Thymus (tissue), 11 donors: ENCODE measurements at regions not wholly inside any gene's neighbourhood (a gene's known extent, or its start where the extent isn't known, plus 50 kb on each side); places are given as distances from the start of the nearest gene placed in this dataset.

Experiments used
- DNase-seq, 9 donors: peaks; one replicate each; pipeline ENCODE4 v3.0.0-alpha.2; 2013; ENCODE audit warnings: low spot score in 9 of 9, low read depth in 6 of 9, missing footprints in 1 of 9
- H3K27ac ChIP-seq, 2 donors: one replicate each; pipeline ENCODE4 v1.5.1; 2013; ENCODE audit warnings: control low read depth in 1 of 2, low read depth in 1 of 2, low read length in 1 of 2, mild to moderate bottlenecking in 1 of 2, moderate library complexity in 1 of 2
- H3K27me3 ChIP-seq, 2 donors: one replicate each; pipeline ENCODE4 v1.5.1; 2013; ENCODE audit warnings: low read length in 1 of 2; ENCODE audit not compliant: control insufficient read depth in 2 of 2, insufficient read depth in 1 of 2
- H3K36me3 ChIP-seq, 2 donors: one replicate each; pipeline ENCODE4 v1.5.1; 2013; ENCODE audit warnings: low read length in 1 of 2, mild to moderate bottlenecking in 1 of 2, moderate library complexity in 1 of 2; ENCODE audit not compliant: control insufficient read depth in 2 of 2, insufficient read depth in 2 of 2
- H3K4me1 ChIP-seq, 2 donors: one replicate each; pipeline ENCODE4 v1.5.1; 2013; ENCODE audit warnings: low read length in 2 of 2; ENCODE audit not compliant: control insufficient read depth in 2 of 2, insufficient read depth in 2 of 2
- H3K4me3 ChIP-seq, 2 donors: one replicate each; pipeline ENCODE4 v1.5.1; 2013; ENCODE audit warnings: low read length in 2 of 2, control low read depth in 1 of 2, mild to moderate bottlenecking in 1 of 2
- H3K9me3 ChIP-seq, 2 donors: one replicate each; pipeline ENCODE4 v1.5.1; 2013; ENCODE audit warnings: low read length in 1 of 2, mild to moderate bottlenecking in 1 of 2; ENCODE audit not compliant: control insufficient read depth in 2 of 2, insufficient read depth in 1 of 2
- WGBS: extraction: QIAGEN DNeasy Blood & Tissue Kit; methylation state at CpG from one replicate; pipeline ENCODE4 v1.1.7; 2013; 5-methylcytosine and 5-hydroxymethylcytosine counted together
- donor health status: healthy.

GRCh38 chr3:181298421-181298820 is 308.9 kb upstream of the DNAJC19 start:
- Histone ChIP-seq H3K36me3 (no peaks in the 10 kb centered on the region), H3K9me3 (no peaks in the 10 kb centered on the region), H3K4me1 (no peaks in the 10 kb centered on the region), H3K27ac (no peak overlapping the region), H3K27me3 (no peaks in the 10 kb centered on the region), H3K4me3 (no peak overlapping the region)
- 93% methylated on average over 3 of the region's 3 CpGs for WGBS
- DNase-seq, result no peak

- Histone ChIP-seq H3K4me1 (no peaks in the 10 kb centered on the region), H3K36me3 (no peaks in the 10 kb centered on the region), H3K9me3 (no peaks in the 10 kb centered on the region), H3K4me3 (no peak overlapping the region), H3K27ac (no peak overlapping the region), H3K27me3 (no peaks in the 10 kb centered on the region)
- WGBS, result 46% methylated on average over 1 of the region's 1 CpG
- DNase-seq, result no peak
These were observed 303.4 kb upstream of the DNAJC19 start for GRCh38 chr3:181292984-181293383.

GRCh38 chr3:181290941-181291340 is 301.4 kb upstream of the DNAJC19 start:
- Histone ChIP-seq H3K36me3 (no peaks in the 10 kb centered on the region), H3K4me1 (no peaks in the 10 kb centered on the region), H3K4me3 (no peak overlapping the region), H3K27me3 (no peaks in the 10 kb centered on the region), H3K9me3 (no peaks in the 10 kb centered on the region), H3K27ac (no peak overlapping the region)
- WGBS, result 88% methylated on average over 3 of the region's 3 CpGs
- DNase-seq, result no peak

GRCh38 chr3:181289306-181289705 is 299.8 kb upstream of the DNAJC19 start:
- WGBS, result 92% methylated on average over 4 of the region's 4 CpGs
- Histone ChIP-seq H3K36me3 (no peaks in the 10 kb centered on the region), H3K4me3 (no peak overlapping the region), H3K4me1 (no peaks in the 10 kb centered on the region), H3K9me3 (no peaks in the 10 kb centered on the region), H3K27me3 (no peaks in the 10 kb centered on the region), H3K27ac (no peak overlapping the region)
- no peak for DNase-seq

- Histone ChIP-seq H3K9me3 (no peaks in the 10 kb centered on the region), H3K4me1 (no peaks in the 10 kb centered on the region), H3K27ac (no peak overlapping the region), H3K4me3 (no peak overlapping the region), H3K27me3 (no peaks in the 10 kb centered on the region), H3K36me3 (no peaks in the 10 kb centered on the region)
- 62% methylated on average over 3 of the region's 3 CpGs for WGBS
- no peak for DNase-seq
These were observed 298.6 kb upstream of the DNAJC19 start for GRCh38 chr3:181288145-181288544.

GRCh38 chr3:181279239-181279565 is 289.7 kb upstream of the DNAJC19 start:
- Histone ChIP-seq H3K4me3 (no peak overlapping the region), H3K27me3 (no peaks in the 10 kb centered on the region), H3K36me3 (no peaks in the 10 kb centered on the region), H3K9me3 (no peaks in the 10 kb centered on the region), H3K4me1 (no peaks in the 10 kb centered on the region), H3K27ac (no peak overlapping the region)
- no peak for DNase-seq
- WGBS, result 94% methylated on average over 2 of the region's 2 CpGs

- no peaks in the 10 kb centered on the region for H3K36me3 ChIP-seq
- no peak overlapping the region for H3K4me3 ChIP-seq
- DNase-seq, result no peak
- H3K9me3 ChIP-seq, result no peaks in the 10 kb centered on the region
- no peaks in the 10 kb centered on the region for H3K27me3 ChIP-seq
- WGBS, result 60% methylated on average over 5 of the region's 5 CpGs
- no peak overlapping the region for H3K27ac ChIP-seq
- no peaks in the 10 kb centered on the region for H3K4me1 ChIP-seq
These were observed 289.1 kb upstream of the DNAJC19 start for GRCh38 chr3:181278468-181279238.

GRCh38 chr3:181276358-181276896 is 286.9 kb upstream of the DNAJC19 start:
- Histone ChIP-seq H3K4me1 (no peaks in the 10 kb centered on the region), H3K27ac (no peak overlapping the region), H3K9me3 (no peaks in the 10 kb centered on the region), H3K36me3 (no peaks in the 10 kb centered on the region), H3K4me3 (no peak overlapping the region), H3K27me3 (no peaks in the 10 kb centered on the region)
- DNase-seq, result no peak
- 92% methylated on average over 6 of the region's 6 CpGs for WGBS

- H3K27me3 ChIP-seq, result no peaks in the 10 kb centered on the region
- no peak overlapping the region for H3K4me3 ChIP-seq
- no peak for DNase-seq
- H3K4me1 ChIP-seq, result no peaks in the 10 kb centered on the region
- WGBS, result 97% methylated on average over 1 of the region's 1 CpG
- H3K36me3 ChIP-seq, result no peaks in the 10 kb centered on the region
- H3K9me3 ChIP-seq, result no peaks in the 10 kb centered on the region
- no peak overlapping the region for H3K27ac ChIP-seq
These were observed 284.5 kb upstream of the DNAJC19 start for GRCh38 chr3:181274025-181274424.
